ENCODE measurements at regions not wholly inside any gene's neighbourhood (a gene's known extent, or its start where the extent isn't known, plus 50 kb on each side); places are given as distances from the start of the nearest gene placed in this dataset.

DNA sequence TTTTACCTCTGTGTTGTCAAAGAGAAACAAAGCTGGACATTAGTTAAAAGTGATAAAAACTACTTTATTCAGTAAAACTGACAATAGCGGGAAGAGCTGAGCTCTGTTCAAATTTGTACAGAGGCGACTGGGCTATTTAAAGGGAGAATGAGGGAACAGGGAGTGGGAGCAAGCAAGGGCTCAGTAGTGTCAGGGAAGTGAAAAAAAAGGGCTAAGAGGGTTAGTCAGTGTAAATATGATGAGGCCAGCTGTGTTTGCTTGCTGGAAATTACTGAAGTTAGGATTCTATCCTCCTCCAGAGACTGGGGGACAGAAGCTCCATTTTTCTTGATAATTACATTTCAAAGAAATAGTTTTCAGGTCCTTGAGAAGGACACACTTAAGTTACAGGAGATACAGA, 232.5 kb downstream of the SH2D4B start:
- Histone ChIP-seq H3K27ac (ENCODE audit: low read depth, low read length) (no peak overlapping the region), H3K27me3 (ENCODE audit: control insufficient read depth, insufficient read depth, low read length) (no peaks in the 10 kb centered on the region), H3K4me3 (ENCODE audit: low read depth, low read length) (no peak overlapping the region), H3K9me3 (ENCODE audit: control insufficient read depth, insufficient read depth, low read length) (no peaks in the 10 kb centered on the region; the same call in 1 of the 2 replicates)
- no peak for DNase-seq (ENCODE audit: low read depth, low spot score)
- TF ChIP-seq, protein P1, sequence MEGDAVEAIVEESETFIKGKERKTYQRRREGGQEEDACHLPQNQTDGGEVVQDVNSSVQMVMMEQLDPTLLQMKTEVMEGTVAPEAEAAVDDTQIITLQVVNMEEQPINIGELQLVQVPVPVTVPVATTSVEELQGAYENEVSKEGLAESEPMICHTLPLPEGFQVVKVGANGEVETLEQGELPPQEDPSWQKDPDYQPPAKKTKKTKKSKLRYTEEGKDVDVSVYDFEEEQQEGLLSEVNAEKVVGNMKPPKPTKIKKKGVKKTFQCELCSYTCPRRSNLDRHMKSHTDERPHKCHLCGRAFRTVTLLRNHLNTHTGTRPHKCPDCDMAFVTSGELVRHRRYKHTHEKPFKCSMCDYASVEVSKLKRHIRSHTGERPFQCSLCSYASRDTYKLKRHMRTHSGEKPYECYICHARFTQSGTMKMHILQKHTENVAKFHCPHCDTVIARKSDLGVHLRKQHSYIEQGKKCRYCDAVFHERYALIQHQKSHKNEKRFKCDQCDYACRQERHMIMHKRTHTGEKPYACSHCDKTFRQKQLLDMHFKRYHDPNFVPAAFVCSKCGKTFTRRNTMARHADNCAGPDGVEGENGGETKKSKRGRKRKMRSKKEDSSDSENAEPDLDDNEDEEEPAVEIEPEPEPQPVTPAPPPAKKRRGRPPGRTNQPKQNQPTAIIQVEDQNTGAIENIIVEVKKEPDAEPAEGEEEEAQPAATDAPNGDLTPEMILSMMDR (IDR thresholded peaks at IDR 0.05; ENCODE audit: low read depth, low read length): no peak
- ChIA-PET POLR2A (no interaction called here), CTCF (no interaction called here)

GRCh38 chr10:80771285-80771684, 233.6 kb downstream of the SH2D4B start:
- DNase-seq (ENCODE audit: low read depth, low spot score): no peak
- CTCF ChIA-PET: no interaction called here
- TF ChIP-seq, protein P1 (IDR thresholded peaks at IDR 0.05; ENCODE audit: low read depth, low read length): no peak
- Histone ChIP-seq H3K27ac (ENCODE audit: low read depth, low read length) (no peak overlapping the region), H3K4me3 (ENCODE audit: low read depth, low read length) (no peak overlapping the region), H3K9me3 (ENCODE audit: control insufficient read depth, insufficient read depth, low read length) (no peaks in the 10 kb centered on the region; the same call in 1 of the 2 replicates), H3K27me3 (ENCODE audit: control insufficient read depth, insufficient read depth, low read length) (no peaks in the 10 kb centered on the region)
- POLR2A ChIA-PET: no interaction called here

- no peak for DNase-seq (ENCODE audit: low read depth, low spot score)
- Histone ChIP-seq H3K4me3 (ENCODE audit: low read depth, low read length) (no peak overlapping the region), H3K9me3 (ENCODE audit: control insufficient read depth, insufficient read depth, low read length) (no peaks in the 10 kb centered on the region; the same call in 1 of the 2 replicates), H3K27me3 (ENCODE audit: control insufficient read depth, insufficient read depth, low read length) (no peaks in the 10 kb centered on the region), H3K27ac (ENCODE audit: low read depth, low read length) (no peak overlapping the region)
- ChIA-PET POLR2A (no interaction called here), CTCF (no interaction called here)
- TF ChIP-seq, protein P1 (IDR thresholded peaks at IDR 0.05; ENCODE audit: low read depth, low read length): no peak
These were observed 234.3 kb downstream of the SH2D4B start for GRCh38 chr10:80771902-80772555.

GRCh38 chr10:80772596-80772995, 234.9 kb downstream of the SH2D4B start:
- ChIA-PET POLR2A (no interaction called here), CTCF (no interaction called here)
- Histone ChIP-seq H3K9me3 (ENCODE audit: control insufficient read depth, insufficient read depth, low read length) (no peaks in the 10 kb centered on the region; the same call in 1 of the 2 replicates), H3K27me3 (ENCODE audit: control insufficient read depth, insufficient read depth, low read length) (no peaks in the 10 kb centered on the region), H3K4me3 (ENCODE audit: low read depth, low read length) (no peak overlapping the region), H3K27ac (ENCODE audit: low read depth, low read length) (no peak overlapping the region)
- TF ChIP-seq, protein P1 (IDR thresholded peaks at IDR 0.05; ENCODE audit: low read depth, low read length): no peak
- DNase-seq (ENCODE audit: low read depth, low spot score): no peak

DNA sequence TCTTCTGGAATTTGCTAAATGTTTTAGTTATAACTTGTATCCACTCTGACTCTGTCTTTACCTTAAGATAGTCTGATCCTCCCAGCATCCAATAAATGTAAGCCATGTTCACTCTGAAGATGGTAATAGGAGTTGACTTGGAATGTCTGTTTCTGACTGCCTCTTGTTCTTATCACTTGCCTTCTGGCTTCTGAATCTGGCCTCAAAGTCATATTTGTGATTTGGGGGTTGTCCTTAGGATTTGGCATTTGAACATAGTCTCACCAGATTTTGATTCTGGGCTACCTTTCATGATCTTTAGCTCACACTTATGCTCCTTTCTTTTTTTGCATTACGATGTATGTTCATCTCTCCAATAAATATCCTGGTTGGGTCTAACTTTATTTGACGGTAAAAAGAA, 247.0 kb downstream of the SH2D4B start:
- TF ChIP-seq, protein P1 (IDR thresholded peaks at IDR 0.05; ENCODE audit: low read depth, low read length): no peak
- Histone ChIP-seq H3K27me3 (ENCODE audit: control insufficient read depth, insufficient read depth, low read length) (no peaks in the 10 kb centered on the region), H3K27ac (ENCODE audit: low read depth, low read length) (no peak overlapping the region), H3K9me3 (ENCODE audit: control insufficient read depth, insufficient read depth, low read length) (no peaks in the 10 kb centered on the region; the same call in 1 of the 2 replicates), H3K4me3 (ENCODE audit: low read depth, low read length) (no peak overlapping the region)
- ChIA-PET POLR2A (no interaction called here), CTCF (no interaction called here)
- no peak for DNase-seq (ENCODE audit: low read depth, low spot score)
